ENCODE measurements at regions not wholly inside any gene's neighbourhood (a gene's known extent, or its start where the extent isn't known, plus 50 kb on each side); places are given as distances from the start of the nearest gene placed in this dataset.

DNA sequence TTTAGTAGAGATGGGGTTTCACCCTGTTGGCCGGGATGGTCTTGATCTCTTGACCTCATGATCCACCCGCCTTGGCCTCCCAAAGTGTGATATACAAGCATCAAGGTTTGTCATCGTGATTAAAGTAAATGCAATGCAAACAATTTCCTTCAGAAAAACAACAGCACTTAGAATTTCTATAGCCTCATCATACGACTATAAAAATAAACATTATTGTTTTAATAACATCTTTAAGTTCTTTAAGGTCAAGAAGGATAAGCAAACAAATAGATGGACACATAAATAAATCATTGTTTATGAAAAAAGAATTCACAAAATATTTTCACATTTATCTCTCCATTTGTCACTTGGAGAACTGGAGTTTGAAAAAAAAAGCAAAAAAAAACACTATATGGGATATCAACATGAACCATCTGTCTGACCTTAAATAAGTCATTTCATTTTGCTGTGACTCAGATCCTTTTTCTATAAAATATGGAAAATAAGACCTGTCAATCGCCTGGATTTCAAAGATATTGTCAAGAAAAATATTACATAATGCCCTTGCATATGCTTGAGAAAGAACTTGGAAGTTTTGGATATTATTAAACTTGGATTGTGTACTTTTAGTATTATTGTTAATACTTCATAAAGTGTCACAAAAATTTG lies 642.0 kb upstream of the KCNMB2 start:
- TF ChIP-seq, protein P1, sequence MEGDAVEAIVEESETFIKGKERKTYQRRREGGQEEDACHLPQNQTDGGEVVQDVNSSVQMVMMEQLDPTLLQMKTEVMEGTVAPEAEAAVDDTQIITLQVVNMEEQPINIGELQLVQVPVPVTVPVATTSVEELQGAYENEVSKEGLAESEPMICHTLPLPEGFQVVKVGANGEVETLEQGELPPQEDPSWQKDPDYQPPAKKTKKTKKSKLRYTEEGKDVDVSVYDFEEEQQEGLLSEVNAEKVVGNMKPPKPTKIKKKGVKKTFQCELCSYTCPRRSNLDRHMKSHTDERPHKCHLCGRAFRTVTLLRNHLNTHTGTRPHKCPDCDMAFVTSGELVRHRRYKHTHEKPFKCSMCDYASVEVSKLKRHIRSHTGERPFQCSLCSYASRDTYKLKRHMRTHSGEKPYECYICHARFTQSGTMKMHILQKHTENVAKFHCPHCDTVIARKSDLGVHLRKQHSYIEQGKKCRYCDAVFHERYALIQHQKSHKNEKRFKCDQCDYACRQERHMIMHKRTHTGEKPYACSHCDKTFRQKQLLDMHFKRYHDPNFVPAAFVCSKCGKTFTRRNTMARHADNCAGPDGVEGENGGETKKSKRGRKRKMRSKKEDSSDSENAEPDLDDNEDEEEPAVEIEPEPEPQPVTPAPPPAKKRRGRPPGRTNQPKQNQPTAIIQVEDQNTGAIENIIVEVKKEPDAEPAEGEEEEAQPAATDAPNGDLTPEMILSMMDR (IDR thresholded peaks at IDR 0.05; ENCODE audit: low read depth, low read length) = no peak
- no peak for TF ChIP-seq POLR2A (IDR thresholded peaks at IDR 0.05; ENCODE audit: extremely low read depth, insufficient read length)
- TF ChIP-seq, protein P2, sequence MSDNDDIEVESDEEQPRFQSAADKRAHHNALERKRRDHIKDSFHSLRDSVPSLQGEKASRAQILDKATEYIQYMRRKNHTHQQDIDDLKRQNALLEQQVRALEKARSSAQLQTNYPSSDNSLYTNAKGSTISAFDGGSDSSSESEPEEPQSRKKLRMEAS (IDR thresholded peaks at IDR 0.05; ENCODE audit: low read depth, low read length) = no peak
- no peak for TF ChIP-seq MYC (IDR thresholded peaks at IDR 0.05; ENCODE audit: low read depth, low read length)
